RWPE1 (cell line): ENCODE measurements at regions not wholly inside any gene's neighbourhood (a gene's known extent, or its start where the extent isn't known, plus 50 kb on each side); places are given as distances from the start of the nearest gene placed in this dataset.

ENCODE experiments used
- CTCF ChIA-PET: fragments of 350-600 bp; sonication (Branson Sonifier 250); formaldehyde crosslinking; extraction: SDS; loops from one replicate; lab custom pipeline; 2021; lab: Yijun Ruan, JAX
- POLR2A ChIA-PET: fragments of 400-600 bp; formaldehyde crosslinking; extraction: SDS; loops from one replicate; lab custom pipeline; 2020; ENCODE audit warnings: antibody characterized with exemption; ENCODE audit not compliant: low non-redundant PET; lab: Yijun Ruan, JAX
- DNase-seq: peaks from one replicate; pipeline ENCODE4 v3.0.0; 2012; ENCODE audit warnings: low spot score
- H3K27ac ChIP-seq: fragments of 450-650 bp; 2 replicates; pipeline ENCODE4 v1.5.1; 2017
- TF ChIP-seq, protein P1 (sequence below): fragments of 450-650 bp; conservative IDR thresholded peaks from 2 replicates; pipeline ENCODE4 v1.5.1; 2017; ENCODE audit warnings: low read depth, mild to moderate bottlenecking

GRCh38 chr1:213899413-213899812 lies 88.4 kb upstream of the PROX1 start:
- TF ChIP-seq, protein P1, sequence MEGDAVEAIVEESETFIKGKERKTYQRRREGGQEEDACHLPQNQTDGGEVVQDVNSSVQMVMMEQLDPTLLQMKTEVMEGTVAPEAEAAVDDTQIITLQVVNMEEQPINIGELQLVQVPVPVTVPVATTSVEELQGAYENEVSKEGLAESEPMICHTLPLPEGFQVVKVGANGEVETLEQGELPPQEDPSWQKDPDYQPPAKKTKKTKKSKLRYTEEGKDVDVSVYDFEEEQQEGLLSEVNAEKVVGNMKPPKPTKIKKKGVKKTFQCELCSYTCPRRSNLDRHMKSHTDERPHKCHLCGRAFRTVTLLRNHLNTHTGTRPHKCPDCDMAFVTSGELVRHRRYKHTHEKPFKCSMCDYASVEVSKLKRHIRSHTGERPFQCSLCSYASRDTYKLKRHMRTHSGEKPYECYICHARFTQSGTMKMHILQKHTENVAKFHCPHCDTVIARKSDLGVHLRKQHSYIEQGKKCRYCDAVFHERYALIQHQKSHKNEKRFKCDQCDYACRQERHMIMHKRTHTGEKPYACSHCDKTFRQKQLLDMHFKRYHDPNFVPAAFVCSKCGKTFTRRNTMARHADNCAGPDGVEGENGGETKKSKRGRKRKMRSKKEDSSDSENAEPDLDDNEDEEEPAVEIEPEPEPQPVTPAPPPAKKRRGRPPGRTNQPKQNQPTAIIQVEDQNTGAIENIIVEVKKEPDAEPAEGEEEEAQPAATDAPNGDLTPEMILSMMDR, result no peak
- CTCF ChIA-PET, result interaction anchor here (0.7 kb wide), 1 partner anchor 40 kb away, joined by 3 read pairs; no protein-coding TSS in a partner anchor
- POLR2A ChIA-PET, result no interaction called here
- no peak overlapping the region for H3K27ac ChIP-seq
- DNase-seq, result no peak

- ChIA-PET POLR2A (no interaction called here), CTCF (no interaction called here)
- no peak overlapping the region for H3K27ac ChIP-seq
- DNase-seq, result no peak
- TF ChIP-seq, protein P1, result no peak
These were observed 82.4 kb upstream of the PROX1 start for GRCh38 chr1:213905344-213905743.

DNA sequence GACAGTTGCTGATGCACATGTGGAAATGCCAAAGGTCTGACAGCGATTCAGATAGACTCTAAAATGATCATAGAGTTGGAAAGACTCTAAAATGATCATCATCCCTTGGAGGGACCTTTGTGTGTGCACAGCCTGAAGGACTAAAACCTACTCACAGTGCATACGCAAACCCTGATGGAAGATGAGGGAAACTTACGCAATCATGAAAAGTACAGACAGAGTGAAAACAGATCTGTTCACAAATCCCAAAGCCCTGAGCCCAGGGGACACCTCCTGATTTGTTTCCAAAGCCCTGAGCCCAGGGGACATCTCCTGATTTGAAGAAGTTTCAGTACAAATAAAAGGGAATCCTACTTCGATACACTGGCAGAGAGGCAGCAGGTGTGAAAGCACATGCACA lies 79.3 kb upstream of the PROX1 start:
- H3K27ac ChIP-seq, result no peak overlapping the region
- ChIA-PET POLR2A (interaction anchor here (0.6 kb wide), 1 partner anchor 48 kb away, joined by 3 read pairs; no protein-coding TSS in a partner anchor), CTCF (no interaction called here)
- TF ChIP-seq, protein P1, result no peak
- no peak for DNase-seq

- POLR2A ChIA-PET, result no interaction called here
- CTCF ChIA-PET, result no interaction called here
- TF ChIP-seq, protein P1, result no peak
- H3K27ac ChIP-seq, result no peak overlapping the region
- DNase-seq, result no peak
These were observed 73.4 kb upstream of the PROX1 start for GRCh38 chr1:213914392-213914791.

DNA sequence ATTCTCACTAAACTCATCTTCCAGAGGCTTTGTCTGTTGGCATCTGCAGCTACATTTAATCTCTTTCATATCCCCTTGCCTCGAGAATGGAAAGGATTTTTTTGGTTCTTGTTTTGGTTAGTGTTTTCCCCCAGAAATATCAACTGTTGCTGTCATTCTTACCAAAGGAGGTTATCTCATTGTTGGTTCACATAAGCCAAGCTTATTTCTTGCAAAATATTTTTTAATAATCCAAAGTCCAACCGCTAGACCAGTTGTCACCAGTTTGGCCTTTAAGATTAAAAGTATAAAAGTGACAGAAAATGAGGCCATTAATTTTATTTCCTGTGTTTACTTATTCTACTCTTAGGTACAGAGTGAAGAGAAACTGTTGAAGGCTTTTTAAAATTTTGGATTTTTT lies 66.5 kb upstream of the PROX1 start:
- CTCF ChIA-PET, result no interaction called here

DNA sequence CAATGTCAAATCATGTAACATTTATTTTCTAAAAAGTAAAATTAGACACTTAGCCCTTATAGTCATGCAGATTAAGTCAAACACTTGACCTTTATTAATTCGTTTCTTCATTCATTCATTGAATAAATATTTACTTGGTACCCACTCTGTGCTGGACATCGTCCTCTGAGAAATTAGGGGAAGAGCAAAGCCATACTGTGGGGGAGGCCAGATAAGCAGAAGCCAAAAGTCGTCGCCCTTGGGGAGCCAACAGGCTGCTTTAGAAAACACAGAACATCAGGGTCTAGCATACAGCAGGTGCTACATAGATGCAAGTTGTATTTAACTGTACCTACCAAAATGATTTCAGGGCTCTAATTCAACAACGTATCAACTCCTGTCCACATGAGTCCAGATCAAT lies 66.1 kb upstream of the PROX1 start:
- ChIA-PET CTCF (no interaction called here), POLR2A (no interaction called here)
- no peak for DNase-seq
- no peak overlapping the region for H3K27ac ChIP-seq
- TF ChIP-seq, protein P1, result no peak

More for the DNA sequence above, 66.5 kb upstream of the PROX1 start:
- H3K27ac ChIP-seq, result no peak overlapping the region
- POLR2A ChIA-PET, result no interaction called here
- TF ChIP-seq, protein P1, result no peak
- no peak for DNase-seq
